ENCODE measurements at regions not wholly inside any gene's neighbourhood (a gene's known extent, or its start where the extent isn't known, plus 50 kb on each side); places are given as distances from the start of the nearest gene placed in this dataset.

- Histone ChIP-seq H3K9me3 (ENCODE audit: insufficient read depth in 2 of 2, low read depth in 1 of 2, low read length in 1 of 2) (no peaks in the 10 kb centered on the region), H3K4ac (replicated peaks; ENCODE audit: insufficient read length, low read depth, low read length) (no peak overlapping the region), H3K23ac (ENCODE audit: insufficient read length) (no peak overlapping the region), H3K27me3 (replicated peaks in 1 of 4; ENCODE audit: control insufficient read depth in 3 of 4, extremely low read depth in 1 of 4, insufficient read depth in 3 of 4, low read length in 3 of 4) (no peaks in the 10 kb centered on the region), H3K56ac (replicated peaks; ENCODE audit: insufficient read length, low read depth, low read length) (no peak overlapping the region), H2BK12ac (ENCODE audit: low read depth, low read length) (no peak overlapping the region), H2BK120ac (replicated peaks; ENCODE audit: low read depth, low read length) (no peak overlapping the region), H3K9ac (replicated peaks in 1 of 4; ENCODE audit: extremely low read depth in 1 of 4, low read depth in 3 of 4, low read length in 3 of 4) (no peak overlapping the region), H4K91ac (replicated peaks; ENCODE audit: insufficient read length, low read length) (no peak overlapping the region), H3K27ac (ENCODE audit: low read depth, low read length) (no peak overlapping the region), H3K4me1 (replicated peaks in 1 of 4; ENCODE audit: control insufficient read depth in 3 of 4, insufficient read depth in 4 of 4, low read length in 3 of 4) (no peaks in the 10 kb centered on the region), H2AK5ac (ENCODE audit: low read depth, low read length) (no peak overlapping the region), H2BK5ac (ENCODE audit: low read depth, low read length) (no peak overlapping the region), H2BK20ac (ENCODE audit: low read length) (no peak overlapping the region), H3K14ac (ENCODE audit: insufficient read length) (no peak overlapping the region), H3K18ac (ENCODE audit: extremely low read depth, low read length) (no peak overlapping the region), H3K23me2 (ENCODE audit: low read depth, low read length) (no peaks in the 10 kb centered on the region), H2BK15ac (ENCODE audit: low read length) (no peak overlapping the region), H4K20me1 (replicated peaks in 1 of 2; ENCODE audit: control insufficient read depth in 1 of 2, insufficient read depth in 2 of 2, low read length in 2 of 2) (no peaks in the 10 kb centered on the region), H3K4me2 (ENCODE audit: insufficient read depth in 1 of 2, low read depth in 2 of 2, low read length in 2 of 2) (no peak overlapping the region), H3K79me1 (ENCODE audit: low read depth, low read length) (no peaks in the 10 kb centered on the region), H3K79me2 (ENCODE audit: control insufficient read depth in 1 of 2, insufficient read depth in 2 of 2, low read length in 2 of 2) (no peaks in the 10 kb centered on the region), H2AFZ (ENCODE audit: low read length) (no peak overlapping the region), H3K4me3 (ENCODE audit: extremely low read depth in 1 of 4, insufficient read depth in 2 of 4, low read depth in 3 of 4, low read length in 4 of 4) (no peak overlapping the region), H4K5ac (ENCODE audit: insufficient read length, low read depth, low read length) (no peak overlapping the region), H3K36me3 (ENCODE audit: control insufficient read depth in 2 of 4, insufficient read depth in 4 of 4, low read length in 3 of 4) (no peaks in the 10 kb centered on the region), H4K8ac (ENCODE audit: extremely low read depth, insufficient read depth, low read length) (no peak overlapping the region)
- DNase-seq (ENCODE audit: low read depth in 1 of 2, low spot score in 2 of 2) (no peak), FAIRE-seq (no peak)
- POLR2A ChIA-PET (ENCODE audit: partially characterized antibody) = no interaction called here
- CTCF ChIA-PET (ENCODE audit: partially characterized antibody) = interaction anchor here (0.7 kb wide), 1 partner anchor 472 kb away, joined by 3 read pairs; no protein-coding TSS in a partner anchor
- 94% methylated on average over 3 of the region's 3 CpGs; no CpG with 5 or more reads in 1 of the 2 experiments for WGBS, 2 experiments (ENCODE audit: extremely low coverage in 1 of 2, insufficient coverage in 1 of 2, insufficient read length in 1 of 2, insufficient replicate concordance in 2 of 2, low coverage in 1 of 2, low lambda C conversion rate in 2 of 2, missing lambda C conversion rate in 1 of 2)
- no peak for TF ChIP-seq FOSL1 (IDR thresholded peaks at IDR 0.05; ENCODE audit: insufficient read depth, low read depth, low read length)
- TF ChIP-seq BRCA1 (IDR thresholded peaks at IDR 0.05; ENCODE audit: low read depth, low read length) = no peak
- no peak for TF ChIP-seq ZNF274 (IDR thresholded peaks at IDR 0.05; ENCODE audit: borderline replicate concordance, extremely low read depth, low read length)
- no peak for TF ChIP-seq CBX5 (IDR thresholded peaks at IDR 0.05; ENCODE audit: low read depth, low read length)
- TF ChIP-seq CHD2 (IDR thresholded peaks at IDR 0.05; ENCODE audit: low read length) = no peak
- no peak for TF ChIP-seq HDAC6 (IDR thresholded peaks at IDR 0.05; ENCODE audit: low read depth, low read length)
- no peak for TF ChIP-seq TCF12 (IDR thresholded peaks at IDR 0.05; ENCODE audit: low read depth, low read length)
- TF ChIP-seq CHD1 (IDR thresholded peaks at IDR 0.05; ENCODE audit: low read depth, low read length) = no peak
- TF ChIP-seq JUN (IDR thresholded peaks at IDR 0.05; ENCODE audit: low read depth, low read length) = no peak
- TF ChIP-seq POU5F1 (IDR thresholded peaks at IDR 0.05; ENCODE audit: low read depth, low read length) = no peak
- TF ChIP-seq POLR2AphosphoS5 (IDR thresholded peaks at IDR 0.05; ENCODE audit: low read depth, low read length) = no peak
- no peak for TF ChIP-seq ASH2L (IDR thresholded peaks at IDR 0.05; ENCODE audit: low read length)
- no peak for TF ChIP-seq CREB1 (IDR thresholded peaks at IDR 0.05)
These were observed 175.2 kb upstream of the NOL4 start for GRCh38 chr18:34399892-34400291.
